ENCODE measurements at regions not wholly inside any gene's neighbourhood (a gene's known extent, or its start where the extent isn't known, plus 50 kb on each side); places are given as distances from the start of the nearest gene placed in this dataset.

GRCh38 chrX:131827935-131828334 lies 195.2 kb upstream of the STK26 start:
- H3K27ac ChIP-seq (ENCODE audit: low read length) = no peak overlapping the region

GRCh38 chrX:131828482-131828881 lies 194.6 kb upstream of the STK26 start:
- Histone ChIP-seq H3K27ac (ENCODE audit: low read length) (no peak overlapping the region), H3K36me3 (ENCODE audit: control insufficient read depth in 2 of 2, insufficient read depth in 2 of 2, low read length in 2 of 2) (no peaks in the 10 kb centered on the region), H3K9me3 (ENCODE audit: control insufficient read depth in 2 of 2, low read length in 2 of 2) (no peaks in the 10 kb centered on the region), H3K4me3 (ENCODE audit: low read length in 2 of 2) (no peak overlapping the region), H3K9ac (ENCODE audit: low read length in 2 of 2) (no peak overlapping the region), H3K27me3 (ENCODE audit: control insufficient read depth in 1 of 2, insufficient read depth in 2 of 2, low read length in 2 of 2) (no peaks in the 10 kb centered on the region), H3K4me1 (ENCODE audit: control insufficient read depth, insufficient read depth, low read length) (peaks cover 4% of the 10 kb centered on the region)

More at GRCh38 chrX:131827935-131828334, 195.2 kb upstream of the STK26 start:
- Histone ChIP-seq H3K4me3 (ENCODE audit: low read length in 2 of 2) (no peak overlapping the region), H3K9ac (ENCODE audit: low read length in 2 of 2) (no peak overlapping the region), H3K9me3 (ENCODE audit: control insufficient read depth in 2 of 2, low read length in 2 of 2) (no peaks in the 10 kb centered on the region), H3K27me3 (ENCODE audit: control insufficient read depth in 1 of 2, insufficient read depth in 2 of 2, low read length in 2 of 2) (no peaks in the 10 kb centered on the region), H3K4me1 (ENCODE audit: control insufficient read depth, insufficient read depth, low read length) (peaks cover 4% of the 10 kb centered on the region), H3K36me3 (ENCODE audit: control insufficient read depth in 2 of 2, insufficient read depth in 2 of 2, low read length in 2 of 2) (no peaks in the 10 kb centered on the region)

- peaks cover 0 to under 1% of the 10 kb centered on the region in 2 donors for H3K27me3 ChIP-seq (ENCODE audit: control insufficient read depth in 1 of 2, insufficient read depth in 2 of 2, low read length in 2 of 2)
- peak overlapping the region in 1 of 2 donors; percentile 66 for H3K4me3 ChIP-seq (ENCODE audit: low read length in 2 of 2)
- no peaks in the 10 kb centered on the region for H3K9me3 ChIP-seq (ENCODE audit: control insufficient read depth in 2 of 2, low read length in 2 of 2)
- no peak overlapping the region for H3K27ac ChIP-seq (ENCODE audit: low read length)
- H3K36me3 ChIP-seq (ENCODE audit: control insufficient read depth in 2 of 2, insufficient read depth in 2 of 2, low read length in 2 of 2) = no peaks in the 10 kb centered on the region
- H3K4me1 ChIP-seq (ENCODE audit: control insufficient read depth, insufficient read depth, low read length) = peaks cover 4% of the 10 kb centered on the region
- H3K9ac ChIP-seq (ENCODE audit: low read length in 2 of 2) = peak overlapping the region in 1 of 2 donors; percentile 55
These were observed 192.5 kb upstream of the STK26 start for GRCh38 chrX:131830400-131831184.

- H3K4me3 ChIP-seq (ENCODE audit: low read length in 2 of 2) = peak overlapping the region in 1 of 2 donors; percentile 66
These were observed 191.9 kb upstream of the STK26 start for GRCh38 chrX:131831185-131831520.

GRCh38 chrX:131836161-131836560 lies 186.9 kb upstream of the STK26 start:
- H3K27me3 ChIP-seq (ENCODE audit: control insufficient read depth in 1 of 2, insufficient read depth in 2 of 2, low read length in 2 of 2) = peaks cover 0 to 3% of the 10 kb centered on the region in 2 donors

More at GRCh38 chrX:131831185-131831520, 191.9 kb upstream of the STK26 start:
- H3K9ac ChIP-seq (ENCODE audit: low read length in 2 of 2) = peak overlapping the region in 1 of 2 donors; percentile 22
- no peaks in the 10 kb centered on the region for H3K9me3 ChIP-seq (ENCODE audit: control insufficient read depth in 2 of 2, low read length in 2 of 2)
- H3K36me3 ChIP-seq (ENCODE audit: control insufficient read depth in 2 of 2, insufficient read depth in 2 of 2, low read length in 2 of 2) = no peaks in the 10 kb centered on the region
- H3K27me3 ChIP-seq (ENCODE audit: control insufficient read depth in 1 of 2, insufficient read depth in 2 of 2, low read length in 2 of 2) = peaks cover 0 to 3% of the 10 kb centered on the region in 2 donors
- peaks cover 4% of the 10 kb centered on the region for H3K4me1 ChIP-seq (ENCODE audit: control insufficient read depth, insufficient read depth, low read length)
- no peak overlapping the region for H3K27ac ChIP-seq (ENCODE audit: low read length)

DNA sequence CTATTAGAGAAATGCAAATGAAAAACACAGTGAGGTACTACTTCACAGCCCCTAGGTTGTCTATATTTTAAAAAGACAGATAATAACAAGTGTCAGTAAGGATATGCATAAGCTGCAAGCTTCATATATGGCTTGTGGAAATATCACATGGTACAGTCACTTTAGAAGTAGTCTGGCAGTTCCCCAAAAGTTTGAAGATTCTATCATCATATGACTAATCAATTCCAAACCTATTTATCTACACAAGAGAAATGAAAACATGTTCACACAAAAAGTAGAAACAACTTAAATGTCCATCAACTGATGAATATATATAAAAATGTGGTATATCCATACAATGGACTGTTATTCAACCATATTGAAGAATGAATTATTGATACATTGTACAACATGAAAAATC lies 185.8 kb upstream of the STK26 start:
- H3K27ac ChIP-seq (ENCODE audit: low read length) = no peak overlapping the region
- no peak overlapping the region for H3K9ac ChIP-seq (ENCODE audit: low read length in 2 of 2)
- peaks cover 0 to 7% of the 10 kb centered on the region in 2 donors for H3K27me3 ChIP-seq (ENCODE audit: control insufficient read depth in 1 of 2, insufficient read depth in 2 of 2, low read length in 2 of 2)
- no peaks in the 10 kb centered on the region for H3K4me1 ChIP-seq (ENCODE audit: control insufficient read depth, insufficient read depth, low read length)
- H3K4me3 ChIP-seq (ENCODE audit: low read length in 2 of 2) = no peak overlapping the region
- no peaks in the 10 kb centered on the region for H3K9me3 ChIP-seq (ENCODE audit: control insufficient read depth in 2 of 2, low read length in 2 of 2)
- H3K36me3 ChIP-seq (ENCODE audit: control insufficient read depth in 2 of 2, insufficient read depth in 2 of 2, low read length in 2 of 2) = no peaks in the 10 kb centered on the region

More at GRCh38 chrX:131836161-131836560, 186.9 kb upstream of the STK26 start:
- Histone ChIP-seq H3K36me3 (ENCODE audit: control insufficient read depth in 2 of 2, insufficient read depth in 2 of 2, low read length in 2 of 2) (no peaks in the 10 kb centered on the region), H3K9me3 (ENCODE audit: control insufficient read depth in 2 of 2, low read length in 2 of 2) (no peaks in the 10 kb centered on the region), H3K27ac (ENCODE audit: low read length) (no peak overlapping the region), H3K4me1 (ENCODE audit: control insufficient read depth, insufficient read depth, low read length) (peaks cover 2% of the 10 kb centered on the region), H3K4me3 (ENCODE audit: low read length in 2 of 2) (no peak overlapping the region), H3K9ac (ENCODE audit: low read length in 2 of 2) (no peak overlapping the region)

- Histone ChIP-seq H3K36me3 (ENCODE audit: control insufficient read depth in 2 of 2, insufficient read depth in 2 of 2, low read length in 2 of 2) (no peaks in the 10 kb centered on the region), H3K27ac (ENCODE audit: low read length) (no peak overlapping the region), H3K4me3 (ENCODE audit: low read length in 2 of 2) (no peak overlapping the region), H3K4me1 (ENCODE audit: control insufficient read depth, insufficient read depth, low read length) (no peaks in the 10 kb centered on the region), H3K9me3 (ENCODE audit: control insufficient read depth in 2 of 2, low read length in 2 of 2) (no peaks in the 10 kb centered on the region), H3K27me3 (ENCODE audit: control insufficient read depth in 1 of 2, insufficient read depth in 2 of 2, low read length in 2 of 2) (peaks cover 0 to 9% of the 10 kb centered on the region in 2 donors), H3K9ac (ENCODE audit: low read length in 2 of 2) (no peak overlapping the region)
These were observed 182.2 kb upstream of the STK26 start for GRCh38 chrX:131840799-131841495.

- no peaks in the 10 kb centered on the region for H3K4me1 ChIP-seq (ENCODE audit: control insufficient read depth, insufficient read depth, low read length)
- H3K9me3 ChIP-seq (ENCODE audit: control insufficient read depth in 2 of 2, low read length in 2 of 2) = no peaks in the 10 kb centered on the region
- no peak overlapping the region for H3K27ac ChIP-seq (ENCODE audit: low read length)
- no peak overlapping the region for H3K9ac ChIP-seq (ENCODE audit: low read length in 2 of 2)
- H3K4me3 ChIP-seq (ENCODE audit: low read length in 2 of 2) = no peak overlapping the region
- H3K27me3 ChIP-seq (ENCODE audit: control insufficient read depth in 1 of 2, insufficient read depth in 2 of 2, low read length in 2 of 2) = peaks cover 0 to 9% of the 10 kb centered on the region in 2 donors
- no peaks in the 10 kb centered on the region for H3K36me3 ChIP-seq (ENCODE audit: control insufficient read depth in 2 of 2, insufficient read depth in 2 of 2, low read length in 2 of 2)
These were observed 181.3 kb upstream of the STK26 start for GRCh38 chrX:131841496-131842437.

DNA sequence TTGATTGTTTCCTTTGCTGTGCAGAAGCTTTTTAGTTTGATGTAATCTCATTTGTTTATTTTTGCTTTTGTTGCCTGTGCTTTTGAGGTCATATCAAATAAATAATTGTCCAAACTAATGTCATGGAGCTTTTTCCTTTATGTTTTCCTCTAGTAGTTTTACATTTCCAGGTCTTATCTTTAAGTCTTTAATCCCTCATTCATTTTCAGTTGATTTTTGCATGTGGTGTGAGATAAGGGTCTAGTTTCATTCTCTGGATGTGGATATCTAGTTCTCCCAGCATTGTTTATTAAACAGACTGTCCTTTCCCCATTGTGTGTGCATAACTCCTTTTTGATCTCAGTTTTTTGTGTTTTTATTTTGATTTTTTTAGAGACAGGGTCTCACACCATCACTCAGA lies 179.1 kb upstream of the STK26 start:
- Histone ChIP-seq H3K4me1 (ENCODE audit: control insufficient read depth, insufficient read depth, low read length) (no peaks in the 10 kb centered on the region), H3K27ac (ENCODE audit: low read length) (no peak overlapping the region), H3K9me3 (ENCODE audit: control insufficient read depth in 2 of 2, low read length in 2 of 2) (no peaks in the 10 kb centered on the region), H3K4me3 (ENCODE audit: low read length in 2 of 2) (no peak overlapping the region), H3K36me3 (ENCODE audit: control insufficient read depth in 2 of 2, insufficient read depth in 2 of 2, low read length in 2 of 2) (no peaks in the 10 kb centered on the region), H3K9ac (ENCODE audit: low read length in 2 of 2) (no peak overlapping the region), H3K27me3 (ENCODE audit: control insufficient read depth in 1 of 2, insufficient read depth in 2 of 2, low read length in 2 of 2) (peaks cover 0 to 9% of the 10 kb centered on the region in 2 donors)

DNA sequence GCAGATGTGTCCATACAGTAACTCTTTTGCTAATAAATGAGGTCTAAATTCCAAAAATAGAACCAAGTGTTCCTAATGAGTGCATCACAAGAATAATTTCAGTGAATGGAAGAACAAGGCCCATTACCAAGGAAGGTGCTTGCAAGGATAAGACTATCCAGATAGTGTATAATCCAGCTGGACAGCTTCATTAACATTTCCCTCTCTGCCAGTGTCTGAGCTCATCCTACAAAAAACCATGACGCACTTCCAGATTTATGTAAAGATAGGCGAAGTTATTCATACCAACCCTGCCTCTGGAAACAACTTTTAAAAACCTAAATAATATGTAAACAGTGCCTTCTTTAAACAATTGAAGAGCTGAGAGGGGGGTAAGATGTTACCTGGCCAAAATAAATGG lies 177.9 kb upstream of the STK26 start:
- Histone ChIP-seq H3K9me3 (ENCODE audit: control insufficient read depth in 2 of 2, low read length in 2 of 2) (no peaks in the 10 kb centered on the region), H3K36me3 (ENCODE audit: control insufficient read depth in 2 of 2, insufficient read depth in 2 of 2, low read length in 2 of 2) (no peaks in the 10 kb centered on the region), H3K9ac (ENCODE audit: low read length in 2 of 2) (no peak overlapping the region), H3K4me3 (ENCODE audit: low read length in 2 of 2) (no peak overlapping the region), H3K27me3 (ENCODE audit: control insufficient read depth in 1 of 2, insufficient read depth in 2 of 2, low read length in 2 of 2) (peaks cover 0 to 9% of the 10 kb centered on the region in 2 donors), H3K27ac (ENCODE audit: low read length) (no peak overlapping the region), H3K4me1 (ENCODE audit: control insufficient read depth, insufficient read depth, low read length) (no peaks in the 10 kb centered on the region)

Data from stomach smooth muscle (tissue), 2 donors.